GM19452 (cell line): ENCODE measurements at regions not wholly inside any gene's neighbourhood (a gene's known extent, or its start where the extent isn't known, plus 50 kb on each side); places are given as distances from the start of the nearest gene placed in this dataset.
"Not testable (repeated sequence)": the region's sequence is repeated elsewhere in the genome, so short reads cannot be mapped to it uniquely, and the experiment has no call there.

ENCODE experiments used
- ATAC-seq: cut with Tn5 transposase; IDR thresholded peaks from one replicate; pipeline ENCODE4 v1.9.1; 2021; ENCODE audit not compliant: unreplicated experiment

DNA sequence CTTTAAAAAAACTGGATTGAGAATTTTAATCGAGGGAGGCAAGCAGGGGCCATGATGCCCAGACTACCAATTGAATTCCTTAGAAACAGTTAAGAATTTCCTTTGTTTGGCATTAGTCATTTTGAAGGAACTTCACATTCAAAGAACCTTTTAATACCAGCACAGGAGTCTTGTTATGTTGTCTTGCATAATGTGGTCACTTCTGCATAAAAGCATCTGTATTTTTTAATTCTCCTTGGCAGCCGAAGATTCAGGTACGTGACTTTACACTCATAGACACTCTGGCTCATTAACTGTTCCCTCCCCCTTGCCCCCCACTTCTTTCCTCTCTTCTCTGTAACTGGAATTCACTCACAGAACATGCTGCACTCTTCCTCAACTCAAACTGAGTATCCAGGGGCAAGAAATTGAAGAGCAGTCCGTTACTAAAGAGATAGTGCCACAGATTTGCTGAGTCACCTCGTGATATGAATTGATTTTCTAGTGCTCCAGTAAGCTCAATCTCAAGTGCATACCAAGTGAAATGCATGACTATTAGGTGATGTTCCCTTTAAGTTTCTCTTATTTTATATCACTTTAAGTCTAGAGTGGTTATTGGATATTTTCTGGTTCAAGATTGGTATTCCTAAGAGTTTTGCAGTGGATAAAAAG is 572.2 kb upstream of the SOX9 start:
- no peak for ATAC-seq

DNA sequence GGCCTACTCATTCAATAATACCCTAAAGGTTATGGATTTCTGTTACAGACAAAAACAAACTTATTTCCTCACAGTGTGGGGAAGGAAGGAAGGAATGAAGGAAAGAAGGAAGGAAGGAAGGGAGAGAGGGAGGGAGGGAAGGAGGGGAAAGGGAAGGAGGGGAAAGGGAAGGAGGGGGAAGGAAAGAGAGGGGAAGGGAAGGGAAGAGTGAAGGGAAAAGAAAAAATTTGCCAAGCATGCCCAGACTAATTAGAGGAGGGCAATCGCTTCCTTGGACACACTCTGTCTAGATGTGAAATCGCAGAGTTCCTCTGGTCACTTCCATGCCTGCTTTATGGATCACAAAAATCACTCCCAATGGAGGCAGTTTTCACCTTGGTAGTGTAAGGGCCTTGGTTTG is 570.1 kb upstream of the SOX9 start:
- ATAC-seq = no peak

DNA sequence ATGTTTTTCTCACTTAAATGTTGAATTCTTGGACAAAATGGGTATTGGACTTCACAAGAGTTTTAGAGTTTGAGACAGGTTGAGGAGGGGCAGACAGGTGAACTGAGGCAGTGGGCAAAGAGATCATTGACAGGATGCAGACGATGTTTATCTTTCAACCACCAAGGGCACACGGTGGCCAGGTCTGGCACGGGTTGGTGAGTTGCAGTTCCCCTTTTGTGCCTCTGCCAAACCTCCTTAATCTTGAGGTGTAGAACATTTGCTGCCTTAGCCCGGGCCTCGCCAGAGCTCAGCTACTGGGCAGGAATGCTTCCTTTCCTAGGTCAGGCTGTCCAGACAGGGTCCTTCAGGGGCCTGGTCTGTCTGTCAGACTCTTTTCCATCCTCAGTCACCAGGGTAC is 567.4 kb upstream of the SOX9 start:
- no peak for ATAC-seq

DNA sequence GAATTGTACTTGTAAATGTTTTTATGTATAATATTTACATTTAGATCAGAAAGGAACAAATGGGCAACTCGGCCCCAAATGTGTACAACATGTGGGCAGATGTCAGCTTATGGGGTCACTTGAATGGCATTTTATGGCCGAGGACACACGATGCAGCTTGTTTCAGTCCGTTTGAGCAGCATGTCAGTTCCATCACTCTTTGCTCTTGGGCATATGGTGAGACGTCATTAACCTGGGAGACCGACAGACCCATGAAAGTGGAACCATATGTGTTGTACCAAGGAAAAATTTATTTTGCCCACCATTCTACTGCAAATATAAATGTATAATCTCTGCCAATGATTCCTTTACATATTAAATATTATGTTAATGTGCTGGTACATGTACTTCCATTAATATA is 561.9 kb upstream of the SOX9 start:
- ATAC-seq = no peak

DNA sequence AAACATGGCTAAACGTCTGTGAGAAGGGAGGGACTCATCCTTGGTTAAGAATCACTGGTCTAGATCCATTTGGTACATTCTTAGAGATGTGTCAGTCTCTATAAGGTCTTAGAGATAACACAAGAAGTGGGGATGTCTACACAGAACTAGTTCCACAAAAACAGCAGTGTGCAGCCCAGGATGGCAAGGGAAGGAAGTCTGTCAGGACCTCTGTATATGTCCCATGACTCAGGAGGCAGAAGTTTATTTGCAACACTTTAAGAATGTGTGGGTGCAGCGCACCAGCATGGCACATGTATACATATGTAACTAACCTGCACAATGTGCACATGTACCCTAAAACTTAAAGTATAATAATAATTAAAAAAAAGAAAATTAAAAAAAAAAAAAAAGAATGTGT is 548.5 kb upstream of the SOX9 start:
- ATAC-seq = no peak

DNA sequence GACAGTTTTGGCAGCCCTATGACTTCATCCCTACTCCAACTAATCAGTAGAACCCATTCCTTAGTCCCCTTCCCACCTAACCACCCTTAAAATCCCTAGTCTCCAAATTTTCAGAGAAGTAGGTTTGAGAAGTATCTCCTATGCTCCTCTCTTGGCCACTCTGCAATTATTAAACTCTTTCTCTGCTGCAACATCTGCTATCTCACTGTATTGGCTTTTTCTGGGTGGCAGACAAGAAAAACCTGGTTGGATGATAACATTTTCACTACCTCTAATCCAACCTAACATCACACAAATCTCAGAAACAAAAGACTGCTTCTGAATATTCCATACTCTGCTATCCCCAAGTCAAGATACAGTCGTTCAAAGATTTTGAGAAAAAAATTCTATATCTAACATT is 542.4 kb upstream of the SOX9 start:
- ATAC-seq = no peak

DNA sequence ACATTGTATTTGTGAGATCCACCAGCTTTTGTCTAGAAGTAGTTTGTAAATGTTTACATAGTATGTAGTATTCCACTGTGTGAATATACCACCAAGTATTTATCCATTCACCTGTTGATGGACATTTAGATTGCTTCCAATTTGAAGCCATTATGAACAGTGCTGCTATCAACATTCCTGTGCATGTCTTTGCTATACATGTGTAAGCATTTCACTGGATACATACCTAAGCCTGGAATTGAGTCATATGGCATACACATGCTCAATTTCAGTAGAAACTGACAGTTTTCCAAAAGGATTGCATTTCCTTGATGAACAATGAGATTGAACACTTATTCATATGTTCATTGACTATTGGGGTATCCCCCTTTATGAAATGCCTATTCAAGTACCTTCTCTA is 540.6 kb upstream of the SOX9 start:
- ATAC-seq = no peak

DNA sequence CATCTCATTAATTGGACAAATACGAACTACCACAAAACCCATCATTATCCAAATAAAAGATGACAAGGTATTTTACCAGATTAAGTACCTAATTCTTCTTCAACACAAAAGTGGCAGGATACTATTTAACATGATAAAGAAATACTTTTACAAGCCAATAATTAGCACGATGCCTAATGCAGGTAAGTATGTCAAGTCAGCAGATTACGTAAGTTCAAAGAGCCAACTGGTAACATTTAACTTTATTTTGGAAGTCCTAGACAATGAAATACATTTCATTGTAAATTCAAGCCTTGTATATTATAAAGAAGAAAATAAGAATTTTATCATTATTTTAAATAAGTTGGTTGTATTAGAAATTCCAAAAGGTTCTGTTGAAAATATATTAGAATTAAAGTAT is 535.3 kb upstream of the SOX9 start:
- no peak for ATAC-seq

DNA sequence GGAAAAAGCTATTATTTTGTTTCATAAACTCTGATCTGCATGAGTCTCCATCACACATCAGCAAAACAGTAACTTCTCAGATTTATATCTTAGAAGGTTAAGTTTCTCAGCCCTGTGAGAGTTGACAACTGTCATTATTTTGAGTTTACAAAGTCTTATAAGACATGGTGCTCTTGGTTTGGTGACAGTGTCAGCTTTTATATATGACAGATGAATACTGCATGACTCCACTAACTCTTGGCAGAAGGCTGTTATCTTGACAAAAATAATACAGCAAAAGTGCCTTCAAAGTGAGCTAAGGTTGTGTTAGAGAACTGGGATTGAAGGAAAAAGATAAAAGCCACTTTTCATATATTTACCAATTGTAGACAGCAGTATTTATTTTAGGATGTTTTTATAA is 528.4 kb upstream of the SOX9 start:
- ATAC-seq = no peak

DNA sequence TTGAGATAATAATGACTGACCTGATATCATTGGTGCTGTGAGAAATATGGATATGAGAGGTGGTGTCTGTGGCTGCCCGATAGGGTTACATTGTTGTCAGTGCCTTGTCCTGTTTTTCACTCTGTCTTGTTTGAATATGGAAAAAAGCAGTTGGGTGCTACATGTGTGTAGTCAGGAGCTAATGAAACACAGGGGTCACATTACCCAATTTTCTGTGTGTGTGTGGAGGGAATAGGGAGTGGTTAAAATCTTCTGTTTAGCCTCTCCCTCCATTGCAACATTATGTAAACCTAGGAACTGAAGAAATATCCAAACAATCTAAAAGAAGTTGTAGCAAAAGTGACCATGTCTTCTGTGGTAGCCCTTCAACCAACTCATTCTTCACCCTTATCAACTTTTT is 527.7 kb upstream of the SOX9 start:
- no peak for ATAC-seq

DNA sequence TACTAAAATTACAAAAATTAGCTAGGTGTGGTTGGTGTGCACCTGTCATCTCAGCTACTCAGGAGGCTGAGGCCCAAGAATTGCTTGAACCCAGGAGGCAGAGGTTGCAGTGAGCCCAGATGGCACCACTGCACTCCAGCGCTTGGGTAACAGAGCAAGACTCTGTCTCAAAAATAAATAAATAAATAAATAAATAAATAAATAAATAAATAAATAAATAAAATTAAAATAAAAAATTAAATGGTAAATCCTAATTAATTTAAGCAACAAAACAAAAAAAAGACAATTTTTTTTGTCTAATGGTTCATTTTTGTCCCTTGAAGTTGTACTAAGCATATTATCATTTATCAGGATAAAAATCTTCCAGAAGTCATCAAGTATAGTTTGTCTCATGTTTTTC is 521.2 kb upstream of the SOX9 start:
- ATAC-seq = not testable (repeated sequence)

DNA sequence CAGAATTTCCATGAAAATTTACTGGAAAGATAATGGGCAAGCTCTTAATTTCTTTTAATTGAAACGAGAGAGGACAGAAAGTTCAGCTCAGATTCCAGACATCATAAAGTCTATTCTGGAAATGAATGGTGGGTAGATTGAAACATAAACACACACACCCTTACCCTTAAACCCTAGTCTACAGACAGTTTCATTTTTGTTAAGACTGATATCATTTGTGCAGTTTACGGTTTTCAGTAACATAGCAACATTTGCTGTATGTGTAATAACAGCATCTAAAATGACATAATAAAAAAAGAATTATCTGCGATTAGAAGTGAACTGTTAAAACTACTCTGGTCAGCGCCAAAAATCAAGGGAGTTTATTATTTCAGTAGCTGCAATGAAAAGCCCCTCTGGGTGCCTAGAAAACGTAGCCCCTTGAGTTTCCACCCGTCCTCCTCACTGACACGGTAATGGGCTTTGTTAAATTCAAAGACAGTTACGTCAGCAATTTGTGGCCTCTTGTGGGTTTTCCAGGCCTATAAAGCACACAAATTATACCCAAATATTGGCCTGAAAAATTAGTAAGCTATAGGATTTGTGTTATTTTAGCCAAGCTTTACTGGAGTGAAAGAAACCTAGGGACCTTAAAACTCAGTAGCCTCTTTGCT is 520.6 kb upstream of the SOX9 start:
- ATAC-seq = no peak

DNA sequence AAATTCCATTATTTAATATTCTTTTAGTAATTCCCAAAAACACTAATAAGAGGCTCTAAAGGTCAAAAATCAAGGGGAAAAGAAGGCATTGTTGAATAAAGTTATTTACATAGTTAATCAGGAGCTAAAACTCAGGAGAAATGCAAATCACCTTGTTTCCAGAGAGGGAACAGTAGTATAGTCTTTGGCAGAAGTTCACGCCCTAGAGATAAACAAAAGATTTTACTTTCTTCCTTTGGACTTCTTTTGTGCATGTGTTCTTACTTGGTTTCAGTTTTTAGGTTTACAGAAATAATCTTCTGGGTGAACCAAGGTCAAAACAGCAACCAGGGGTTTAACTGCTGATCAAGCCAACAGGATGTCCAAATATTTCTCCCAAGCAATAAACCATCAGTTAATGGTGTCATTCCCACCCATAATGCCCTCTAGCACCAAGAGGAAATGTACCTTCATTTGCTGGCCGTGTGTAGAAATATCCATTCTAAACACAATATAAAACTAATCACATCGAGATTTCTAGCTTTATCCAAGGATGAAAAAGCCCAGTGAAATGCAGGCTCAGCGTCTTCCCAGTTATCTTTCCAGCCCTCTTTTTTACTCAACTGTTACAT is 518.8 kb upstream of the SOX9 start:
- no peak for ATAC-seq

DNA sequence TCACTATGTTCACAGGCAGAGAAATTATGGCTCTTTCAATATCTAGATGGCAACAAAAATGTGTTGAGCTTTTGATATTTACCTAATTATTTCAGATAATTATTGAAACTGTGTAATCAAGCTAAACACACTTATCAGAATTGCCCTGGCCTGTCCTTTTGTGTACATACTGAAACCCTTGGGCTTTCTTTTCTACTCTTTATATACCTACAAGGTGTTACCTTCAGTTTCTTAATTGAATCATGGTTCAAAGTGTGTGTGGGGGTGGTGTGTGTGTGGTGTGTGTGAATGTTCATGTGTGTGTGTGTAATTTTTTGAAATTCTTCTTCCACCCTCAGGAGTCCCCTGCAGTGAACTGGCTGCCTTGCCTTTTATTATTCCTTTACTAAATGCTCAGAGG is 506.8 kb upstream of the SOX9 start:
- ATAC-seq = no peak

DNA sequence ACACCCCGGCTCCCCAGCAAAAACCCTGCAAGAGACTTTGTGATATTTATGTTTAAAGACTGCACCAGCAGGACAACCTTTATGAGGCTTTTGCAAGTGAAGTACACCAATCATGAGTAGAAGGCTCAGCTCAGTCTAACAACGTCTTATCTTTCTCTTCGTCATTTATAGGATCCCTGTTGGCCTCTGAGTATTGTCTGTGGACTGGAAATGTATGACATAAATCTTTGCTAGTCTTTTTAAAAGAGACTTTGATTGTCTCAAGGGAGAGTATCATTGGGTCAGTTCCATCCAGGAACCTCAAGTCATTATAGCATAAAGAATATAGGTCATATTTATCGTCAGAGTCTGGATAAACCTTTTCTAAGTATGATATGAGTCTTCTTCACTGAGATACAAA is 505.0 kb upstream of the SOX9 start:
- ATAC-seq = no peak

DNA sequence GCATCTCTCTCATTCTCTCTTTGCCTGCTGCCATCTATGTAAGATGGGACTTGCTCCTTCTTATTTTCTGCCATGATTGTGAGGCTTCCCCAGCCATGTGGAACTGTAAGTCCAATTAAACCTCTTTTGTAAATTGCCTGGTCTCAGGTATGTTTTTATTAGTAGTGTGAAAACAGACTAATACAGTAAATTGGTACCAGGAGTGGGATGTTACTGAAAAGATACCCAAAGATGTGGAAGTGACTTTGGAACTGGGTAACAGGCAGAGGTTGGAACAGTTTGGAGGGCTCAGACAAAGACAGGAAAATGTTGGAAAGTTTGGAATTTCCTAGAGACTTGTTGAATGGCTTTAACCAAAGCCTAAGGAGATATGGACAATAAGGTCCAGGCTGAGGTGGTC is 503.1 kb upstream of the SOX9 start:
- ATAC-seq = not testable (repeated sequence)

DNA sequence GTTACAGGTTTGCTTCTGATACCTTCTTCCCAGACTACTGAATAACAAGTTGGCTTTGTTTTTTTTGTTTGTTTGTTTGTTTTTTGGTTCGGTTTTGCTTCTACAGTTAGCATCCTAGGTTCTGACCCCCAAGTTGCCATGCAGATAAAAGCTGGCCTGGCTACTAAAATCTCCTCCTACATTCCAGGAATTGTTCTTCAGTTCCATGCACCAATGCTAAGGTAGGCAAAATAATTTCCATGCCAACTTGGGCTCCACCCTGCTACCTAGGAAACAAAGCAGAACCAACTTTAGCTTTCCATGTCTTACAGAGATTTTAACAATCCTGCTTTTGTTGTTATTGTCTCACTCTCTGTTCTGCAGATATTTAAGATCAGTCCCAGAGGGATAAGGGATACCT is 495.5 kb upstream of the SOX9 start:
- ATAC-seq = no peak

DNA sequence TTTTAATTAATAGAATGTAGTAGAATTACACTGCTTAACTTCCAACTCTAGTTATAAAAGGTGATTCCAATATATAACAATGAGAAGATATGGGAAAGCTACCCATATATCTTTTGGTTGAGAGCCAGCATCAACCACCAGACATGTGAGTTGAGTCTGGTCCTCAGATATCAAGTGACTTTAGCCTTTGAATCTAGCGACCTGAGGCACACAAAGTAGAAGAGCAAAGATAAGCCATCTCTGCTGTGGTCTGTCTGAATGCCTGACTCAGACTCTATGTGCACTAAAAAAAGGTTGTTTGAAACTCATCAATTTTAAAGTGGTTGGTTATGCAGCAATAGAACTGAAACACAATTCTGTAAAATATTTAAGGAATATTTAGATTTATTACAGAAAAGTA is 492.5 kb upstream of the SOX9 start:
- ATAC-seq = no peak

DNA sequence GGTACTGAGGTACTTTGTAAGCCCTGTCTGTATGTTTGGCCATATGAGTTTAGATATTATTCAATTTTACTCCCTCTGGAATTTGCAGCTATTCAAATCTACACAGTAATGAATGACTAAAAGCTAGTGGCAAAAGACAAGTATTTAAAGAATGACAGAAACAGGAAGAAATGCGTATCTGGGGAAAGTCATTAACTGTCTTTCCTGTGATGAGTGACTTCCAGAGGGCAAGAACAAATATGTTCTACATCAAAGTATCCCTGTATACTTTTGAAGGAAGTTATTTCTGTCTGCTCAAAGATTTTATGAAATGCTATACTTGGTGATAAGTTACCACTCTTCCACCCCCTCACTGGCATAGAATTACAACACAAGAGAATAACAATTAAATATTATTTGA is 489.3 kb upstream of the SOX9 start:
- ATAC-seq = no peak

DNA sequence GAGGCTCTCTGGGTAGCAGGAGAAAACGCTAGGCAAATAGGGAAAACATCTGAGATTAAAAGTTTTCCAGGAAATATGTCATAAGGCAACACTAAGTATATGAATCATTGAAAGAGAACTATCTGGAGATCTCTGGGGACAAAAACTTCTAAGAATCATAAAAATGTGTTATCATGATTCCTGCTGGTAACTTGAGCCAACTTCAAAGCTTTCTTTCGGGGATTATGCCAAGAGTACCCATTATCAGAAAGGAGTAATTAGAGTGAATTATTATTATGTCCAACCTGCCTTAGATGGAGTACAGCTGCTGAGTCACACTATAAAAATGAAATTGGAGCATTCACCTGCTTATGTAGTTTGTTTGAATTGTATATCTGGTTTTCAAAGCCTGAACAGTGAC is 488.5 kb upstream of the SOX9 start:
- no peak for ATAC-seq

DNA sequence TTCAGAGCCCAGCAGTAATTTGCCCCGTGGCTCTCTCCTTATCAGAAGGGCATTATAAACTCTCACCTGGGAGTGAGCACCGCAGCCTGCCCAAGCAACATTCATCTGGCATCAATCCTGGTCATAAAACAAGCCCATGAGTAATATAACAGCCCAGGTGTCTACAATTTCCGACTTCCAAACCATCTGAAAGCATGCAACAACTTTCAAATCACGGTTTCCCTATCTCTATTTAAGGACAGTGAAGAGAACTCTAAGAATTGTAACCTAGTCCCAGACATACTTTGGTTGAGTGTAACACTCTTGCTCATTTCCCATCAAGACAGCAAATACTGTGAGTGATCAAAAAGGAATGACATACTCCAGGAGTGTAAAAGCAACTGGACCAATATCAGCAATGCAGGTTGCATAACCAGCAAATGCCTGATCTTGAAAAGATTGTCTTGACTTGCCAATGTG is 487.4 kb upstream of the SOX9 start:
- no peak for ATAC-seq

DNA sequence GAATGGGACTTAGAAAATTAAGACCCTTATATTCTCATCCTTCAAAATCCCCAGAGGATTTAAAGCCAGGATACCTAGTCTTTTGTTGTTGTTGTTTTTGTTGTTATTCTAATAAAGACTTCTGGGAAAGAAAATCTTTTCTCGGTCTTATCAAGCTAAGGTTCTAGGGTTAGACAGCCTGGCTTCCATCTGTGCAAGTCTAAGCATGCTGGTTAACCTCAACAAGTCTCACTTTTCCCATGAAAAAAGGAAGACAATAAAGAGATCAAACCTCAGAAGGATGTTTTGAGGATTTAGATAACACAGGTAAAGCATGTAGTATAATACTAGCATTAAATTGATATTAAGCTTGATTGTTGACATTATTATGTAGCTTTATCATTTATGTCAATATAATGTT is 486.4 kb upstream of the SOX9 start:
- no peak for ATAC-seq

DNA sequence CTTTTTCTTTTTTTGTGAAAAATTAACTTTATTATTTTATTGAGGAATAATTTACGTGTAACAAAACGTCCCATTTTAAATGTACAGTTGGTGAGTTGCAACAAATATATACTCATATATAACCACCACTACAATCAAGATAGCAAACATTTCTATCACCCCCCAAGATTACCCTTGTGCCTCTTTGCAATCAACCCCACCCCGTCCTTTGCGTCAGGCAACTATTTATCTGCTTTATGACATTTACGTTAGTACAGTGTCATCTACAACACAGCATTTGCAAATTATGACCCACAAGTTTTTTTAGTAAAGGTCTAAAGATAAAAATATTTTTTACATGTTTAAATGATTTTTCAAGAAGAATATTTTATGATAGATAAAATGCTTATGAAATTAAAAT is 485.6 kb upstream of the SOX9 start:
- no peak for ATAC-seq
